ENCODE measurements at regions not wholly inside any gene's neighbourhood (a gene's known extent, or its start where the extent isn't known, plus 50 kb on each side); places are given as distances from the start of the nearest gene placed in this dataset.
A peak's percentile ranks its signal among the peaks of the same experiment; 100 is the strongest.

- DNase-seq, result peak; percentile 60
These were observed 206.6 kb upstream of the RFX3 start for GRCh38 chr9:3732077-3733038.

- no peak for DNase-seq
These were observed 204.7 kb upstream of the RFX3 start for GRCh38 chr9:3730511-3730922.

- no peak for DNase-seq
These were observed 195.3 kb upstream of the RFX3 start for GRCh38 chr9:3721096-3721495.

- DNase-seq, result no peak
These were observed 193.5 kb upstream of the RFX3 start for GRCh38 chr9:3719286-3719685.

GRCh38 chr9:3716415-3716814, 190.6 kb upstream of the RFX3 start:
- DNase-seq, result no peak

- DNase-seq, result peak; percentile 49
These were observed 182.9 kb upstream of the RFX3 start for GRCh38 chr9:3708751-3709150.

GRCh38 chr9:3704890-3705289, 179.1 kb upstream of the RFX3 start:
- DNase-seq, result no peak

- no peak for DNase-seq
These were observed 175.0 kb upstream of the RFX3 start for GRCh38 chr9:3700772-3701171.

- no peak for DNase-seq
These were observed 174.1 kb upstream of the RFX3 start for GRCh38 chr9:3699883-3700282.

- DNase-seq, result no peak
These were observed 172.7 kb upstream of the RFX3 start for GRCh38 chr9:3698531-3698930.

GRCh38 chr9:3698076-3698475, 172.3 kb upstream of the RFX3 start:
- DNase-seq, result no peak

GRCh38 chr9:3696368-3696767, 170.6 kb upstream of the RFX3 start:
- DNase-seq, result no peak

GRCh38 chr9:3692606-3693005, 166.8 kb upstream of the RFX3 start:
- DNase-seq, result no peak

GRCh38 chr9:3689555-3689954, 163.8 kb upstream of the RFX3 start:
- no peak for DNase-seq

- DNase-seq, result no peak
These were observed 161.3 kb upstream of the RFX3 start for GRCh38 chr9:3687145-3687544.

GRCh38 chr9:3682186-3682585, 156.4 kb upstream of the RFX3 start:
- no peak for DNase-seq

- no peak for DNase-seq
These were observed 151.7 kb upstream of the RFX3 start for GRCh38 chr9:3677541-3677940.

- no peak for DNase-seq
These were observed 151.0 kb upstream of the RFX3 start for GRCh38 chr9:3676766-3677165.

- DNase-seq, result no peak
These were observed 150.1 kb upstream of the RFX3 start for GRCh38 chr9:3675946-3676345.

GRCh38 chr9:3674561-3674960, 148.8 kb upstream of the RFX3 start:
- no peak for DNase-seq

- DNase-seq, result no peak
These were observed 146.6 kb upstream of the RFX3 start for GRCh38 chr9:3672399-3672798.

- DNase-seq, result no peak
These were observed 138.2 kb upstream of the RFX3 start for GRCh38 chr9:3664044-3664443.

- DNase-seq, result no peak
These were observed 136.9 kb upstream of the RFX3 start for GRCh38 chr9:3662671-3663070.

GRCh38 chr9:3660936-3661335, 135.1 kb upstream of the RFX3 start:
- DNase-seq, result no peak

GRCh38 chr9:3659647-3660046, 133.8 kb upstream of the RFX3 start:
- no peak for DNase-seq

All from NCI-H1048 (cell line).